AG09309 (cell line): ENCODE measurements at regions not wholly inside any gene's neighbourhood (a gene's known extent, or its start where the extent isn't known, plus 50 kb on each side); places are given as distances from the start of the nearest gene placed in this dataset.
"Not testable (repeated sequence)": the region's sequence is repeated elsewhere in the genome, so short reads cannot be mapped to it uniquely, and the experiment has no call there.

Experiments used
- DNase-seq: peaks from one replicate; pipeline ENCODE4 v3.0.0-alpha.2; 2010; ENCODE audit warnings: low read depth
- H3K4me3 ChIP-seq: 2 replicates; pipeline ENCODE4 v1.5.1; 2011; ENCODE audit warnings: mild to moderate bottlenecking, low read depth, low read length, moderate library complexity; ENCODE audit not compliant: control insufficient read depth
- TF ChIP-seq, protein P1 (sequence below): IDR thresholded peaks from 2 replicates; pipeline ENCODE4 v1.5.1; 2011; ENCODE audit warnings: mild to moderate bottlenecking, low read depth, low read length, inconsistent platforms; ENCODE audit not compliant: insufficient read depth, control insufficient read depth; ENCODE audit errors: missing control alignments

GRCh38 chr5:105101577-105101976, 1539.0 kb upstream of the NUDT12 start:
- H3K4me3 ChIP-seq = no peak overlapping the region
- no peak for DNase-seq
- TF ChIP-seq, protein P1, sequence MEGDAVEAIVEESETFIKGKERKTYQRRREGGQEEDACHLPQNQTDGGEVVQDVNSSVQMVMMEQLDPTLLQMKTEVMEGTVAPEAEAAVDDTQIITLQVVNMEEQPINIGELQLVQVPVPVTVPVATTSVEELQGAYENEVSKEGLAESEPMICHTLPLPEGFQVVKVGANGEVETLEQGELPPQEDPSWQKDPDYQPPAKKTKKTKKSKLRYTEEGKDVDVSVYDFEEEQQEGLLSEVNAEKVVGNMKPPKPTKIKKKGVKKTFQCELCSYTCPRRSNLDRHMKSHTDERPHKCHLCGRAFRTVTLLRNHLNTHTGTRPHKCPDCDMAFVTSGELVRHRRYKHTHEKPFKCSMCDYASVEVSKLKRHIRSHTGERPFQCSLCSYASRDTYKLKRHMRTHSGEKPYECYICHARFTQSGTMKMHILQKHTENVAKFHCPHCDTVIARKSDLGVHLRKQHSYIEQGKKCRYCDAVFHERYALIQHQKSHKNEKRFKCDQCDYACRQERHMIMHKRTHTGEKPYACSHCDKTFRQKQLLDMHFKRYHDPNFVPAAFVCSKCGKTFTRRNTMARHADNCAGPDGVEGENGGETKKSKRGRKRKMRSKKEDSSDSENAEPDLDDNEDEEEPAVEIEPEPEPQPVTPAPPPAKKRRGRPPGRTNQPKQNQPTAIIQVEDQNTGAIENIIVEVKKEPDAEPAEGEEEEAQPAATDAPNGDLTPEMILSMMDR = no peak

DNA sequence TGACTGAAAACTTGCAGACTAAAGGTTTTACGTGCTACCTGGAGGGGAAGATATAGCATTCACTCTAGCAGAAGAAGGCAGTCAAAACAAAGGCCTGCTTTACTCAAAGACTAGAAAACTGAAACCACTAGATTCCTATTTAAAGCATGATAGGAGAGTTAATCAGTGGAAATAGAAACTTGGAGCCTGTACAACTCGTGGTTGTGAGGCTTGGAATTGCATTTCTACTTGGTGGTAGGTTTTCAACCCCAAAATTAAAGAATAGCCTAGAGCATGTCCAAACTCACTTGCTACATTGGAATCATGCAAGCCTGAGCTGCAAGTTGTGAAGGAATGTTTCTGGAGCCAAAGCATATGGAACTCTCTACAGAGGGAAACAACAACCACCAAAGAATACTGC, 1526.4 kb upstream of the NUDT12 start:
- no peak for DNase-seq
- TF ChIP-seq, protein P1 = no peak
- no peak overlapping the region for H3K4me3 ChIP-seq

GRCh38 chr5:105088102-105088501, 1525.5 kb upstream of the NUDT12 start:
- DNase-seq = no peak
- TF ChIP-seq, protein P1 = no peak
- no peak overlapping the region for H3K4me3 ChIP-seq

DNA sequence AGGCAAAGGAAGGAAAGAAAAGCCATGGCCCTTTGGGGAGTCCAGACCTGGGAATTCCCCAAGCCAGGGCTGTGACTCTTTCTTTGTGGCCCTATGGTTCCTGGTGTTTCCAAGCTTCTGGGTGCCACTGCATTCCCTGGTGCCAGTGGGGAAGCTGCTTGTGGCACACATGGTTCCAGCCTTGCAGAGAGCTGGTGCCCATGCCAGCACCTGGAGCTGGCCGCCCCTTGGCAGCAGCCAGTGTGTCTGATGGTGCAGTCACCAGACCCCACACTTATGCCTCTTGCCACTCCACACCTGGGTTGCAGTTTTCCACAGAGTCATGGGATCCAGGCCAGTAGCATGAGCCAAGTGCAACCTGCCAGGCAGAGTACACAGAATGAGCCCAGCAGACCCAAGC, 1495.3 kb upstream of the NUDT12 start:
- TF ChIP-seq, protein P1 = no peak
- no peak overlapping the region for H3K4me3 ChIP-seq
- no peak for DNase-seq

- DNase-seq = no peak
- H3K4me3 ChIP-seq = no peak overlapping the region
- TF ChIP-seq, protein P1 = no peak
Measured at GRCh38 chr5:105057001-105057436, 1494.4 kb upstream of the NUDT12 start.

- TF ChIP-seq, protein P1 = no peak
Measured at GRCh38 chr5:105054406-105054805, 1491.8 kb upstream of the NUDT12 start.

GRCh38 chr5:105042623-105043022, 1480.0 kb upstream of the NUDT12 start:
- no peak for DNase-seq
- TF ChIP-seq, protein P1 = no peak
- H3K4me3 ChIP-seq = no peak overlapping the region

More at GRCh38 chr5:105054406-105054805, 1491.8 kb upstream of the NUDT12 start:
- no peak overlapping the region for H3K4me3 ChIP-seq
- no peak for DNase-seq

GRCh38 chr5:105036814-105037213, 1474.2 kb upstream of the NUDT12 start:
- not testable (repeated sequence) for DNase-seq

More at GRCh38 chr5:105036814-105037213, 1474.2 kb upstream of the NUDT12 start:
- not testable (repeated sequence) for H3K4me3 ChIP-seq
